ENCODE measurements at regions not wholly inside any gene's neighbourhood (a gene's known extent, or its start where the extent isn't known, plus 50 kb on each side); places are given as distances from the start of the nearest gene placed in this dataset.

DNA sequence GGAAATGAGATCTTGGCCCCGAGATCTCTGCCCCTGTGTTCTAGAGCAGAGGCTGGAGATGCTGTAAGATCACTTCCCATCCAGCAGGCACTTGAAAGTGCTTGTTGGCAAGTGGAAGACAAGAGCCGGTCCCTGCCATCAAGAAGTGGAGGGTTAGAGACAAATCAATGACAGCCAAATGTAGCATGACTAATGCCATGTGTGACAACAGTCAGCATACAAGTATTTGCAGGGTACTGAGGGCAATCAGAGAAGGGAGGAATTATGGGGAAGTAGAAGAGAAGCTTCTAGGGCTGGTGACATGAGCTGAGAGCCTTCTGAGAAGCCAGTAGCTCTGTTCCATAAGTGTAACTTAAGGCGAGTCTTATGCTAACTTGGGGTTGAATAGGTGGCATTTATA, 58.6 kb downstream of the TMEM17 start:
- Histone ChIP-seq H3K9me3 (replicated peaks; ENCODE audit: insufficient read depth, low read length) (no peaks in the 10 kb centered on the region), H3K27ac (ENCODE audit: low read length) (no peak overlapping the region), H3K27me3 (replicated peaks; ENCODE audit: insufficient read depth, low read length) (no peaks in the 10 kb centered on the region), H3K9ac (ENCODE audit: low read length) (no peak overlapping the region), H3K36me3 (replicated peaks; ENCODE audit: insufficient read depth, low read length) (no peaks in the 10 kb centered on the region), H3K9me2 (replicated peaks; ENCODE audit: insufficient read depth, low read length) (no peaks in the 10 kb centered on the region), H3K4me2 (ENCODE audit: low read depth, low read length) (no peak overlapping the region), H2AFZ (ENCODE audit: low read length) (no peak overlapping the region), H3F3A (ENCODE audit: insufficient read depth, low read length) (no peaks in the 10 kb centered on the region), H3K4me1 (ENCODE audit: low read length) (no peaks in the 10 kb centered on the region), H3K4me3 (ENCODE audit: low read length) (no peak overlapping the region), H4K20me1 (ENCODE audit: insufficient read depth, low read length) (no peaks in the 10 kb centered on the region), H3K79me2 (ENCODE audit: low read length) (no peaks in the 10 kb centered on the region)
- TF ChIP-seq, protein P1, sequence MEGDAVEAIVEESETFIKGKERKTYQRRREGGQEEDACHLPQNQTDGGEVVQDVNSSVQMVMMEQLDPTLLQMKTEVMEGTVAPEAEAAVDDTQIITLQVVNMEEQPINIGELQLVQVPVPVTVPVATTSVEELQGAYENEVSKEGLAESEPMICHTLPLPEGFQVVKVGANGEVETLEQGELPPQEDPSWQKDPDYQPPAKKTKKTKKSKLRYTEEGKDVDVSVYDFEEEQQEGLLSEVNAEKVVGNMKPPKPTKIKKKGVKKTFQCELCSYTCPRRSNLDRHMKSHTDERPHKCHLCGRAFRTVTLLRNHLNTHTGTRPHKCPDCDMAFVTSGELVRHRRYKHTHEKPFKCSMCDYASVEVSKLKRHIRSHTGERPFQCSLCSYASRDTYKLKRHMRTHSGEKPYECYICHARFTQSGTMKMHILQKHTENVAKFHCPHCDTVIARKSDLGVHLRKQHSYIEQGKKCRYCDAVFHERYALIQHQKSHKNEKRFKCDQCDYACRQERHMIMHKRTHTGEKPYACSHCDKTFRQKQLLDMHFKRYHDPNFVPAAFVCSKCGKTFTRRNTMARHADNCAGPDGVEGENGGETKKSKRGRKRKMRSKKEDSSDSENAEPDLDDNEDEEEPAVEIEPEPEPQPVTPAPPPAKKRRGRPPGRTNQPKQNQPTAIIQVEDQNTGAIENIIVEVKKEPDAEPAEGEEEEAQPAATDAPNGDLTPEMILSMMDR (IDR thresholded peaks at IDR 0.05; ENCODE audit: low read length): no peak
- TF ChIP-seq EZH2phosphoT487 (IDR thresholded peaks at IDR 0.05; ENCODE audit: low read length): no peak
- TF ChIP-seq EZH2 (optimal IDR thresholded peaks at IDR 0.05; ENCODE audit: low read depth, low read length): no peak
- no peak for DNase-seq

DNA sequence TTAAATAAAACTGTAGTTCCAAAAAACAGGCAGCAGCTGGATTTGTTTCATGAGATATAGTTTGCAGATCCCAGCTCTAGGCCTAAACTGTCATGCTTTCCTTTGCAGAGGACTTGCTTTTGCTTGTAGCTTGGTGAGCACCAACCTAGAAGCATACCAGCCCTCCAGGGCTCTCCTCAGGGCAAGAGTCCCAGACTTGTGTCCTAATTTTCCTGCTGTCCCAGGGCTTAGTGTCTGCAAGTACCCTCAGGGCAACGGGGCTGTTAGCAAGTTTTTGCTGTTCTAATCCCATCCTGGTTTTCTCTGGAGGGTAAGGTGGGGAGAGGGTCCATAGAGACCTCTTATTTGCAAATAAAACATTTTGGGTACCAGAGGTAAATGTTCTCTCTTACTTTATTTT, 59.5 kb downstream of the TMEM17 start:
- no peaks in the 10 kb centered on the region for H3K9me3 ChIP-seq (replicated peaks; ENCODE audit: insufficient read depth, low read length)
- TF ChIP-seq, protein P1 (IDR thresholded peaks at IDR 0.05; ENCODE audit: low read length): no peak
- TF ChIP-seq EZH2phosphoT487 (IDR thresholded peaks at IDR 0.05; ENCODE audit: low read length) (no peak), EZH2 (optimal IDR thresholded peaks at IDR 0.05; ENCODE audit: low read depth, low read length) (no peak)
- H3K79me2 ChIP-seq (ENCODE audit: low read length): no peaks in the 10 kb centered on the region
- no peak for DNase-seq
- no peaks in the 10 kb centered on the region for H3K9me2 ChIP-seq (replicated peaks; ENCODE audit: insufficient read depth, low read length)
- no peaks in the 10 kb centered on the region for H3K4me1 ChIP-seq (ENCODE audit: low read length)
- H3K36me3 ChIP-seq (replicated peaks; ENCODE audit: insufficient read depth, low read length): no peaks in the 10 kb centered on the region
- no peak overlapping the region for H3K4me2 ChIP-seq (ENCODE audit: low read depth, low read length)
- no peak overlapping the region for H3K27ac ChIP-seq (ENCODE audit: low read length)
- H3K4me3 ChIP-seq (ENCODE audit: low read length): no peak overlapping the region
- no peak overlapping the region for H2AFZ ChIP-seq (ENCODE audit: low read length)
- no peaks in the 10 kb centered on the region for H3F3A ChIP-seq (ENCODE audit: insufficient read depth, low read length)
- H4K20me1 ChIP-seq (ENCODE audit: insufficient read depth, low read length): no peaks in the 10 kb centered on the region
- H3K27me3 ChIP-seq (replicated peaks; ENCODE audit: insufficient read depth, low read length): no peaks in the 10 kb centered on the region
- no peak overlapping the region for H3K9ac ChIP-seq (ENCODE audit: low read length)

DNA sequence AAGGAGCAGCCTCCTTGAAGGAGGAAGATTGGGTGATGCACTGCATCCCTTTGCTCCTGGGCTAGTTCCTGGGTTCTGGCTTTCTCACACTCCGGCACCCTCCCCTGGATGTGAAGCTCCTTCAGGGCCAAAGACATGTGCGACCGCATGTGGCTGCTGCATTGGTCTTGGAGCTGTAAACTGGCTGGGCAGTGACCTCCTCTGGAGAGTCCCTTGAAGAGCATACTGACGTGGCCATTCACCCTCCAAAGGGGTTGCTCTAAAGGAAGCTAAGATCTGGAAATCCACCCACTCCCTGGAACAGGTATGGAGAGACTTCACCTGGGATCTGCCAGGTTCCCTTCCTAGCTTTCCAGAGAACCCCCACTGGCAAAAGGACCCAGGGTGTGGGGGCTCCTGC, 62.1 kb downstream of the TMEM17 start:
- DNase-seq: no peak
- Histone ChIP-seq H3K36me3 (replicated peaks; ENCODE audit: insufficient read depth, low read length) (no peaks in the 10 kb centered on the region), H3K9me3 (replicated peaks; ENCODE audit: insufficient read depth, low read length) (no peaks in the 10 kb centered on the region), H3K79me2 (ENCODE audit: low read length) (no peaks in the 10 kb centered on the region), H4K20me1 (ENCODE audit: insufficient read depth, low read length) (no peaks in the 10 kb centered on the region), H3K9ac (ENCODE audit: low read length) (no peak overlapping the region), H3F3A (ENCODE audit: insufficient read depth, low read length) (no peaks in the 10 kb centered on the region), H3K4me1 (ENCODE audit: low read length) (no peaks in the 10 kb centered on the region), H3K9me2 (replicated peaks; ENCODE audit: insufficient read depth, low read length) (no peaks in the 10 kb centered on the region; the same call in 1 of the 2 replicates), H3K4me3 (ENCODE audit: low read length) (no peak overlapping the region), H3K27me3 (replicated peaks; ENCODE audit: insufficient read depth, low read length) (no peaks in the 10 kb centered on the region), H3K27ac (ENCODE audit: low read length) (no peak overlapping the region), H2AFZ (ENCODE audit: low read length) (no peak overlapping the region), H3K4me2 (ENCODE audit: low read depth, low read length) (no peak overlapping the region)
- TF ChIP-seq EZH2phosphoT487 (IDR thresholded peaks at IDR 0.05; ENCODE audit: low read length): no peak

DNA sequence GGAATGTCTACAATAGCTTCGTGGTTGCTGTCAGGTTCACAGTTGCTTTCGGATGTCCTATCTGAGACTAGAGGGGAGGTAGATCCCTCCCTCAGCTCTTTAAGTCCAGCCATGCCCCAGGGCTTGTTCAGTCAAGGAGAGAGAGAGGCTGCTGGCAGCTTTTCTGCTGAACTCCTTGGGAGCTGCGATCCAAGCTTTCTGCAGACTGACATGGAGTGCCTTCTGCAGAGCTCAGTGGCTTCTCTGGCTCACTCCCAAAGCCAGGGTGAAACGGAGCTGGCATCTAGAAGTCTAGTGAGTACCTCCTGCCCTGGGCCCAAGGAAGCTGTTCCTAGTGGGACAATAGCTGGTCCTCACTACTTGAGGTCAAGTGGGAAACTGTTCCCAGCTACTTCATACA, 62.5 kb downstream of the TMEM17 start:
- Histone ChIP-seq H4K20me1 (ENCODE audit: insufficient read depth, low read length) (no peaks in the 10 kb centered on the region), H3K27ac (ENCODE audit: low read length) (no peak overlapping the region), H2AFZ (ENCODE audit: low read length) (no peak overlapping the region), H3K4me1 (ENCODE audit: low read length) (no peaks in the 10 kb centered on the region), H3K27me3 (replicated peaks; ENCODE audit: insufficient read depth, low read length) (no peaks in the 10 kb centered on the region), H3K9ac (ENCODE audit: low read length) (no peak overlapping the region), H3K36me3 (replicated peaks; ENCODE audit: insufficient read depth, low read length) (no peaks in the 10 kb centered on the region), H3K4me3 (ENCODE audit: low read length) (no peak overlapping the region), H3K79me2 (ENCODE audit: low read length) (no peaks in the 10 kb centered on the region), H3K4me2 (ENCODE audit: low read depth, low read length) (no peak overlapping the region), H3K9me2 (replicated peaks; ENCODE audit: insufficient read depth, low read length) (no peaks in the 10 kb centered on the region; the same call in 1 of the 2 replicates), H3K9me3 (replicated peaks; ENCODE audit: insufficient read depth, low read length) (no peaks in the 10 kb centered on the region), H3F3A (ENCODE audit: insufficient read depth, low read length) (no peaks in the 10 kb centered on the region)
- no peak for DNase-seq
- TF ChIP-seq, protein P1 (IDR thresholded peaks at IDR 0.05; ENCODE audit: low read length): no peak
- no peak for TF ChIP-seq EZH2phosphoT487 (IDR thresholded peaks at IDR 0.05; ENCODE audit: low read length)
- no peak for TF ChIP-seq EZH2 (optimal IDR thresholded peaks at IDR 0.05; ENCODE audit: low read depth, low read length)

Data from MM.1S (cell line).